DMS79 treated with DMSO at 0.1 percent for 48 hours (cell line): ENCODE measurements at regions not wholly inside any gene's neighbourhood (a gene's known extent, or its start where the extent isn't known, plus 50 kb on each side); places are given as distances from the start of the nearest gene placed in this dataset.

Experiments
- DNase-seq: peaks from one replicate; lab custom pipeline; 2025; lab: John Stamatoyannopoulos, UW

GRCh38 chr10:118246332-118247295 is 95.5 kb downstream of the FAM204A start:
- peak; percentile 22 for DNase-seq

GRCh38 chr10:118243907-118244306 is 98.2 kb downstream of the FAM204A start:
- no peak for DNase-seq

- DNase-seq: peak; percentile 71
Measured at GRCh38 chr10:118241229-118242137, 100.6 kb downstream of the FAM204A start.

- no peak for DNase-seq
Measured at GRCh38 chr10:118239236-118239630, 102.9 kb downstream of the FAM204A start.

GRCh38 chr10:118238573-118239235 is 103.4 kb downstream of the FAM204A start:
- DNase-seq: no peak

GRCh38 chr10:118237930-118238329 is 104.2 kb downstream of the FAM204A start:
- DNase-seq: no peak

GRCh38 chr10:118234683-118235082 is 107.4 kb downstream of the FAM204A start:
- DNase-seq: no peak

GRCh38 chr10:118220346-118220850 is 121.7 kb downstream of the FAM204A start:
- no peak for DNase-seq

GRCh38 chr10:118218562-118218961 is 123.6 kb downstream of the FAM204A start:
- no peak for DNase-seq

- no peak for DNase-seq
Measured at GRCh38 chr10:118216571-118217170, 125.5 kb downstream of the FAM204A start.

GRCh38 chr10:118216020-118216419 is 126.1 kb downstream of the FAM204A start:
- DNase-seq: no peak

GRCh38 chr10:118214776-118215175 is 127.3 kb downstream of the FAM204A start:
- DNase-seq: no peak

GRCh38 chr10:118213436-118213835 is 128.7 kb downstream of the FAM204A start:
- no peak for DNase-seq

GRCh38 chr10:118210276-118210675 is 131.8 kb downstream of the FAM204A start:
- DNase-seq: no peak

GRCh38 chr10:118209215-118209614 is 132.9 kb downstream of the FAM204A start:
- DNase-seq: no peak

- DNase-seq: no peak
Measured at GRCh38 chr10:118207470-118208007, 134.6 kb downstream of the FAM204A start.

GRCh38 chr10:118204292-118204943 is 137.7 kb downstream of the FAM204A start:
- DNase-seq: no peak

- no peak for DNase-seq
Measured at GRCh38 chr10:118203461-118203860, 138.7 kb downstream of the FAM204A start.

GRCh38 chr10:118195729-118196128 is 146.4 kb downstream of the FAM204A start:
- no peak for DNase-seq

GRCh38 chr10:118193642-118194041 is 146.9 kb upstream of the RAB11FIP2 start:
- no peak for DNase-seq

- no peak for DNase-seq
Measured at GRCh38 chr10:118181021-118181420, 134.3 kb upstream of the RAB11FIP2 start.
